HepG2 (cell line): ENCODE measurements at regions not wholly inside any gene's neighbourhood (a gene's known extent, or its start where the extent isn't known, plus 50 kb on each side); places are given as distances from the start of the nearest gene placed in this dataset.

Experiments used
- AHDC1 ChIP-seq: sonication (generic); formaldehyde crosslinking; IDR thresholded peaks from 2 replicates; pipeline ENCODE4 v1.5.1; 2020; ENCODE audit warnings: mild to moderate bottlenecking, missing genetic modification reagents, borderline replicate concordance
- FOXJ3 ChIP-seq: sonication (generic); formaldehyde crosslinking; IDR thresholded peaks from 2 replicates; pipeline ENCODE4 v1.4.0; 2020; ENCODE audit warnings: missing genetic modification reagents, mild to moderate bottlenecking, borderline replicate concordance
- HNF4G ChIP-seq, 2 experiments: sonication (generic) in 1 of 2; formaldehyde crosslinking in 1 of 2; IDR thresholded peaks; 2 replicates each; pipeline versions ENCODE4 v1.4.0 to v1.6.1; 2011 to 2020; ENCODE audit warnings: borderline replicate concordance in 2 of 2, low read depth in 2 of 2, mild to moderate bottlenecking in 2 of 2, low read length in 1 of 2, missing genetic modification reagents in 1 of 2, moderate library complexity in 1 of 2
- HNRNPH1 ChIP-seq: fragments of 200-400 bp; formaldehyde crosslinking; optimal IDR thresholded peaks from 2 replicates; pipeline ENCODE3; 2017; ENCODE audit warnings: mild to moderate bottlenecking, low read depth, low read length
- ISL2 ChIP-seq: sonication (generic); formaldehyde crosslinking; IDR thresholded peaks from 2 replicates; pipeline ENCODE4 v1.5.0; 2020; ENCODE audit warnings: missing genetic modification reagents
- MAX ChIP-seq: IDR thresholded peaks from 2 replicates; pipeline ENCODE4 v1.6.1; 2012; ENCODE audit warnings: inconsistent platforms
- MLXIP ChIP-seq: sonication (generic); formaldehyde crosslinking; IDR thresholded peaks from 2 replicates; pipeline ENCODE4 v1.9.0; 2021; ENCODE audit warnings: missing genetic modification reagents, borderline replicate concordance
- MTA3 ChIP-seq: sonication (generic); formaldehyde crosslinking; IDR thresholded peaks from 2 replicates; pipeline ENCODE4 v1.4.0; 2020; ENCODE audit warnings: missing genetic modification reagents
- MTERF4 ChIP-seq: sonication (generic); formaldehyde crosslinking; IDR thresholded peaks from 2 replicates; pipeline ENCODE4 v1.8.0; 2023; ENCODE audit warnings: mild to moderate bottlenecking, missing genetic modification reagents
- MTF1 ChIP-seq: sonication (generic); formaldehyde crosslinking; IDR thresholded peaks from 2 replicates; pipeline ENCODE4 v1.5.0; 2020; ENCODE audit warnings: missing genetic modification reagents
- NKX3-1 ChIP-seq: sonication (generic); formaldehyde crosslinking; IDR thresholded peaks from 2 replicates; pipeline ENCODE4 v1.5.0; 2020; ENCODE audit warnings: missing genetic modification reagents
- PITX1 ChIP-seq: sonication (generic); formaldehyde crosslinking; IDR thresholded peaks from 2 replicates; pipeline ENCODE4 v1.5.1; 2020; ENCODE audit warnings: mild to moderate bottlenecking, missing genetic modification reagents
- POLR2A ChIP-seq, 2 experiments: IDR thresholded peaks; 2 replicates each; pipeline ENCODE4 v1.6.1; 2011; ENCODE audit warnings: low read depth in 2 of 2, low read length in 2 of 2, mild to moderate bottlenecking in 1 of 2, moderate library complexity in 1 of 2; ENCODE audit not compliant: insufficient read depth in 1 of 2
- RARA ChIP-seq: IDR thresholded peaks from 2 replicates; pipeline ENCODE4 v1.6.1; 2016; ENCODE audit warnings: missing genetic modification reagents, missing compliant biosample characterization
- SMAD1 ChIP-seq: sonication (generic); formaldehyde crosslinking; IDR thresholded peaks from 2 replicates; pipeline ENCODE4 v1.4.0; 2020; ENCODE audit warnings: missing genetic modification reagents, low read depth, mild to moderate bottlenecking, borderline replicate concordance
- TFAP4 ChIP-seq: sonication (generic); IDR thresholded peaks from 2 replicates; pipeline ENCODE4 v1.6.1; 2016; ENCODE audit warnings: low read depth, borderline replicate concordance
- THAP11 ChIP-seq: IDR thresholded peaks from 2 replicates; pipeline ENCODE4 v1.6.1; 2016; ENCODE audit warnings: missing biosample characterization, missing genetic modification reagents
- ZFY ChIP-seq: sonication (generic); formaldehyde crosslinking; IDR thresholded peaks from 2 replicates; pipeline ENCODE4 v1.4.0; 2020; ENCODE audit warnings: missing genetic modification reagents
- ZMAT5 ChIP-seq: sonication (generic); formaldehyde crosslinking; IDR thresholded peaks from 2 replicates; pipeline ENCODE4 v1.5.0; 2020; ENCODE audit warnings: mild to moderate bottlenecking, low read depth, missing genetic modification reagents, borderline replicate concordance
- ZNF20 ChIP-seq: sonication (generic); formaldehyde crosslinking; IDR thresholded peaks from 2 replicates; pipeline ENCODE4 v1.4.0; 2020; ENCODE audit warnings: mild to moderate bottlenecking, moderate library complexity, missing genetic modification reagents

GRCh38 chr15:88388686-88389085, 78.5 kb downstream of the MRPL46 start (continued):
- TF ChIP-seq AHDC1 (CRISPR knock-in tag): peak; percentile 77; the same call in 1 of the 2 replicates
- 0 out of 2 replicates have a peak, but pooled peaks have one; percentile 28 for TF ChIP-seq FOXJ3 (CRISPR knock-in tag)
- TF ChIP-seq PITX1 (CRISPR knock-in tag): peak; percentile 94
- TF ChIP-seq ZNF20 (CRISPR knock-in tag): no peak
- TF ChIP-seq ZMAT5 (CRISPR knock-in tag): no peak
- TF ChIP-seq SMAD1 (CRISPR knock-in tag): no peak
- no peak for TF ChIP-seq NKX3-1 (CRISPR knock-in tag)
- TF ChIP-seq MTA3 (CRISPR knock-in tag): no peak
- TF ChIP-seq HNRNPH1: no peak
- 0 out of 2 replicates have a peak, but pooled peaks have one; percentile 11 for TF ChIP-seq RARA (CRISPR knock-in tag)
- TF ChIP-seq MTF1 (CRISPR knock-in tag): no peak
- peak; percentile 17; the same call in 1 of the 2 replicates for TF ChIP-seq TFAP4
- TF ChIP-seq MLXIP: no peak
- TF ChIP-seq THAP11: no peak
- 0 out of 2 replicates have a peak, but pooled peaks have one; percentile 31 for TF ChIP-seq ZFY
- TF ChIP-seq POLR2A (IDR thresholded peaks at IDR 0.05; ENCODE audit: insufficient read depth in 1 of 2, low read depth in 2 of 2, low read length in 2 of 2): no peak
- TF ChIP-seq MTERF4 (CRISPR knock-in tag): no peak
- TF ChIP-seq ISL2 (CRISPR knock-in tag): peak; percentile 41; the same call in 1 of the 2 replicates
- 0 out of 2 replicates have a peak, but pooled peaks have one; percentile 18 for TF ChIP-seq MAX
- TF ChIP-seq HNF4G (IDR thresholded peaks at IDR 0.05; ENCODE audit: borderline replicate concordance, low read depth, low read length): peak; percentile 32; the same call in 1 of the 2 replicates
- no peak for TF ChIP-seq HNF4G (CRISPR knock-in tag; IDR thresholded peaks at IDR 0.05; ENCODE audit: borderline replicate concordance, low read depth)
